ENCODE measurements at regions not wholly inside any gene's neighbourhood (a gene's known extent, or its start where the extent isn't known, plus 50 kb on each side); places are given as distances from the start of the nearest gene placed in this dataset.

GRCh38 chr17:15169676-15170075, 95.5 kb downstream of the PMP22 start:
- TF ChIP-seq CTCF (IDR thresholded peaks at IDR 0.05; ENCODE audit: low read depth, low read length): no peak
- no peak for TF ChIP-seq POLR2A (IDR thresholded peaks at IDR 0.05; ENCODE audit: extremely low read depth, insufficient read length)
- TF ChIP-seq MYC (IDR thresholded peaks at IDR 0.05; ENCODE audit: low read depth, low read length): no peak
- no peak for TF ChIP-seq MAX (IDR thresholded peaks at IDR 0.05; ENCODE audit: low read depth, low read length)

Measured in NB4 (cell line).